22Rv1 (cell line): ENCODE measurements at regions not wholly inside any gene's neighbourhood (a gene's known extent, or its start where the extent isn't known, plus 50 kb on each side); places are given as distances from the start of the nearest gene placed in this dataset.
"Not testable (repeated sequence)": the region's sequence is repeated elsewhere in the genome, so short reads cannot be mapped to it uniquely, and the experiment has no call there.

Experiments used
- H3K27ac ChIP-seq: fragments of 450-650 bp; 2 replicates; pipeline ENCODE4 v1.5.1; 2017
- CTCF ChIP-seq: fragments of 450-650 bp; IDR thresholded peaks from 2 replicates; pipeline ENCODE4 v1.5.1; 2017; ENCODE audit warnings: mild to moderate bottlenecking
- ZFX ChIP-seq: fragments of 450-650 bp; IDR thresholded peaks from 2 replicates; pipeline ENCODE4 v1.6.1; 2017; ENCODE audit warnings: antibody characterized with exemption, borderline replicate concordance

GRCh38 chr1:2952992-2953391 is 68.3 kb upstream of the ACTRT2 start:
- no peak overlapping the region for H3K27ac ChIP-seq
- no peak for TF ChIP-seq CTCF

- H3K27ac ChIP-seq: no peak overlapping the region
- TF ChIP-seq ZFX: no peak
- TF ChIP-seq CTCF: no peak
Observed at GRCh38 chr1:2953688-2954285, 67.5 kb upstream of the ACTRT2 start.

- no peak overlapping the region for H3K27ac ChIP-seq
- TF ChIP-seq CTCF: no peak
- TF ChIP-seq ZFX: no peak
Observed at GRCh38 chr1:2955652-2956051, 65.6 kb upstream of the ACTRT2 start.

- TF ChIP-seq CTCF: no peak
- no peak for TF ChIP-seq ZFX
Observed at GRCh38 chr1:2956576-2956975, 64.7 kb upstream of the ACTRT2 start.

GRCh38 chr1:2957329-2957728 is 63.9 kb upstream of the ACTRT2 start:
- H3K27ac ChIP-seq: no peak overlapping the region
- TF ChIP-seq ZFX (no peak), CTCF (no peak)

More at GRCh38 chr1:2956576-2956975, 64.7 kb upstream of the ACTRT2 start:
- H3K27ac ChIP-seq: no peak overlapping the region

- H3K27ac ChIP-seq: not testable (repeated sequence)
Observed at GRCh38 chr1:2959881-2960280, 61.4 kb upstream of the ACTRT2 start.

- no peak overlapping the region for H3K27ac ChIP-seq
Observed at GRCh38 chr1:2961081-2961480, 60.2 kb upstream of the ACTRT2 start.

More at GRCh38 chr1:2961081-2961480, 60.2 kb upstream of the ACTRT2 start:
- no peak for TF ChIP-seq CTCF
- no peak for TF ChIP-seq ZFX
